ENCODE measurements at regions not wholly inside any gene's neighbourhood (a gene's known extent, or its start where the extent isn't known, plus 50 kb on each side); places are given as distances from the start of the nearest gene placed in this dataset.

DNA sequence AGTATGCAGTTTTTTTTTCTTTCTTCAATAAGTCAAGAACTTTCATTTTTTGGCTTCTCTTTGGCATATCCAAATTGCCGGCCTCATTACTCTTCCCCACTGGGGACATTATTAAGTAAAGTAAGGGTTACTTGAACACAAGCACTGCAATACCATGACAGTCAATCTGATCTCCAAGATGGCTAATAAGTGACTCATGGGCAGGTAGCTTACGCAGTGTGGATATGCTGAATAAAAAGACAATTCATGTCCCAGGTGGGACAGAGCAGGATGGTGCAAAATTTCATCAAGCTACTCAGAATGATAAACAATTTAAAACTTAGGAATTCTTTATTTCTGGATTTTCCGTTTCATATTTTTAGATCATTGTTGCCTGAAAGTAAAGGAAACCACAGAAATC, 671.8 kb downstream of the ACTL7B start:
- TF ChIP-seq POLR2A (IDR thresholded peaks at IDR 0.05) = no peak
- TF ChIP-seq CTCF (IDR thresholded peaks at IDR 0.05) = no peak
- no peak for TF ChIP-seq EP300 (IDR thresholded peaks at IDR 0.05)
